Inflammatory macrophage treated with lipopolysaccharide for 1 hour (primary cell): ENCODE measurements at regions not wholly inside any gene's neighbourhood (a gene's known extent, or its start where the extent isn't known, plus 50 kb on each side); places are given as distances from the start of the nearest gene placed in this dataset.

Experiments used
- DNase-seq, 2 donors: peaks; one replicate each; pipeline ENCODE4 v3.0.0-alpha.2; 2020 to 2022

DNA sequence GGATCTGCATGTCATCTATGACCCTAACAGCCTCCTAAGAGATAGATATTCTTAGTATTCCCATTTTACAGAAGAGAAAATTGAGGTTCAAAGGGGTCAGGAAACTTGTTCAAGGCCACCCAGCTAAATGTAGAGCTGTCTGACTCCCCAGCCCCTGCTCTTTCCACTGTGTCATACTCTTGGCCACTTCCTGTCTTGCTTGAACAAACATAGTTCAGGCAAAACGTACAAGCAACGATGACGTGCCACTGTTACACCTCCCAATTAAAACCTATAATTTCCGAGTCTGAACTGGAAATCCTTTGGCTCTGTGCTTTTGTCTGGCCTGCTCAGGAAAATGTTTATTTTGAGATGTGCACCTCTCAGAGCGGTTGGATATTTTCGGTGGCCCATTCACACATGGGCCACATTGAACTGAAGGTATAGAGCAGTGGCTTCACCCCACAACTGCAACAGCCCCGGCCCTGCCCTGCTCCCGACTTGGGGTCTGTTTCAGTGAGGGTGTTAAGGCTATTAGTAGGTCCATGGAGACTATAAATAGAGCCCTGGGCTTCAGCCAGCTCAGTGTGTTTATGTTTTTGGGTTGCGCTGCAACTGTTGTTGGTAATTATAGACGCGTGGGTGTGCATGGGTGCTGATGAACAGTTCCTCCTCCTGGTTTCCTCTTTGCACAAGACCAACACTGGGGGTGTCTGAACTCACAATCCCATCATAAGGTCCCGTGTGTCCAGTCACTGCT is 172.3 kb upstream of the ADO start:
- DNase-seq = peak; percentile 91 to 96

DNA sequence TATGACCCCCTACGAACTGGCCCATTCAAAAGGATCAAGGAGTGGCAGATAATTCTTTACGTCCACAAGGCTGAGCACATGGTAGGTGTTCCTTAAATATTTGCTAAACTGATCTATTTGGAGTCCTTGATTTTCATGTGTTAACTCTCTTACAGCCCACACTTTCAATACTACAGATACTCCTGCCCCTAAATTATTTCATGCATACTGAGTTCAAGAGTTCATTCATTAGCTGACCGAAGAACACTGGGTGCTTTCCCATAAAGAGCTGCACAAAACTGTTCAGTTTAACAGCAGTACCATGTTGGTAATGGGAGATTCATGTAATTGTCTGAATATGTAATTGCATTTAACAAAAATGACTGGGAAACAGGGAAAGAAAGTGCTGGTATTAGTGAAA is 170.5 kb upstream of the ADO start:
- DNase-seq = no peak

DNA sequence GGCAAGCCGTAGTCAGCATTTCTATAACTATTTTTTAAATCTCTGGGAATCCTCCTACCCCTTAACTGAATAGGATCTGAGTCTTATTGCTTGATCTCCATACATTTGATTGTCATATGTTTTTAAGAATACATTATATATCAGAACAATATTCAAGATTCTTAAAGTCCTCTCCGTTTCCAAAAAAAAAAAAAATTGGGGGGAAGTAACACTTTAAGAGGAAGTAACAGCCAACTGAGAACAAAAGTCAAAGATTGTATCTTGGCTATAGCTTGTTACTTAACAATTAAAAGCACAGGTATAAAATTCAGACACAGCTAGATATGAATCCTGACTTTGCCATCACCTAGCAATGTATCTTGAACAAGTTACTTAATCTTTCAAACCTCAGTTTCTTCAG is 169.9 kb upstream of the ADO start:
- DNase-seq = peak in 1 of 2 donors; percentile 48

DNA sequence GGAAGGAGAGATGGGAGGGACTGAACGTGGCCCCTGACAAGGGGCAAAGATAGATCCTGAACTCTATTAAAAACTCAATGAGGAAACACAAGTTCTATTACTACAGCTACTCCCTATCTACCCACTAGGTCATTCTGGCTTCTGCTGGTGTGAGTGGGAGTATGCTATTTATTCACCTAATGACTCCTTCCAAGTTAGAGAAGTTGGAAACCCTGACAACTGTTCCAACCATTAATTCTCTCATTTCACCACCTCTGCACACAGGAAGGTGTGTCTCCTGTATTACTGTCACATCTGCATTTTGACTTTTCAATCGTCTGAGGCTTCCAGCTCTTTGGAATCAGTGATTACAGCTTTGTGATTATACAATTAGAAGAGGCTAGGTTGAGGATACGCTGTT is 169.4 kb upstream of the ADO start:
- peak; percentile 68 to 88 for DNase-seq

DNA sequence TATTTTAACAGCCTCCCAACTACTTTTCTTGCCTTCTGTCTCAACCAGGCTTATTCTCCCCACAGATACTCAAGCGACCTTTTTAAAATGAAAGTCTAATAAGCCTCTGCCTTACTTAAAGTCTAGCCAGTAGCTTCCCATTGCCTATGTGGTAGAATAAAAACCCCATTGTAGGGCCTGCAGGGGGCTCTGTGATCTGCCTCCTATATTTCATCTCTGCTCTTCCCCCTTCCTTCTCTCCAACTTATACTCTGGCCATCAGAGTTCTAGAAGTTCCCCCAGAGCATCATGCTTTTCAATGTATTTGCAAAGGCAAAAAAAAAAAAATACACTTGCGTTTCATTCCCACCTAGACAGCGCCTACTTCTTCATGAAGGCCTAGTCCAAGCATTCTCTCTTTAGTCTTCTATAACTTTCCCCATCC is 167.7 kb upstream of the ADO start:
- no peak for DNase-seq

DNA sequence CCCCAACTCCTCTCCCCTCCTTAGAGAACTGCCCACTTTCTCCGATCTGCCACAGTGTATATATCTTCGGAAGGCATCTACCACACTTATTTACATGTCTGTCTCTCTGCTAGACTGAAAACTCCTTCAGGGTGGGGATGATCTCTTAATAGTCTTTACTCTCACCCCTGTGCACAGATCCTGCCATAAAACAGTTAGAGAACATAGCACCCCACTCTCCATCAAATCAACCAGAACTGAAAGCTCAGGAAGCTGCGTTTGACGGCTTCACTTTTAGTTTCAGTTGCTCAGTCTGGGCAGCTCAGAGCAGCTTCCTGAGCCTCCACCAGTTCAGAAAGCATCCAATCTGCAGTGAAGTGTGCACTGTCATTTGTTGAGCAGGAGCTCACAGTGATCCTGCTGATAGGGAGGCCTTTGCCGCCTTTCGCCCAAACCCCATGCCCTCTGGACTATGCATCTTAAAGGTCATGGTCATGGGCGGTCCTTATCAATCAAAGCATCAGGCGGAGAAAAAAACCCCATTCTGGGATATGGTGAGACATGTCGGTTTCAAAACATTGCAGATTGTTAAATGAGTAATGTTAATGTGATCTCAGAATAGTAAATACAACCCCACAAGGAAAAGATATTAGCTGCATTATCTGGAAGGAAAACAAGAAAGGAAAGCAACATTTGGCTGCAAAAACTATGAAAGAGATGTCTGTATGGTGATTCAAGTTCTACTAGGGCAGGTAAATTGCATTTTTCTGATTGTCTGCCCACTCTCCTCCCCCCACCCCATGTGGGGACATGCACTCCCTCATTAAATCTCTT is 167.1 kb upstream of the ADO start:
- peak; percentile 76 to 93 for DNase-seq

DNA sequence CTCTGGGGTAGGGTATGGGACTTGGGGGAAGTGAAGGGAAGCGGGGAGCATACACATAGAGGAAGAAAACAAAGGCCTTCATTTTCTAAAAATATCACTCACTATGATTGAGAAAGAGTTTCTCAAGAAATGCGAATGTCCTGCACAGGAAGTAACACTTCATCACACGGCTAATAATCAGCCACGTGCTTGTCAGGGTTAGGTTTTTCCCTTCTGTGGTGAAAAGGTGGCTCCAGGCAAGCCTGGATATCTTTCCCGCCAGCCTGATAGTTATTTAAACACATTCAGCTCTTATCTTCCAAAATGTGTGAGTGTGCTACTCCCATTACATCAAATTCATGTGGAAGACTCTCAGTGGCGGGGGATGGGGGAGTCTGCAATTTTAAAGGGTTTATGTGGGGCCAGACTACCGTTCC is 166.4 kb upstream of the ADO start:
- DNase-seq = peak; percentile 84 to 93

DNA sequence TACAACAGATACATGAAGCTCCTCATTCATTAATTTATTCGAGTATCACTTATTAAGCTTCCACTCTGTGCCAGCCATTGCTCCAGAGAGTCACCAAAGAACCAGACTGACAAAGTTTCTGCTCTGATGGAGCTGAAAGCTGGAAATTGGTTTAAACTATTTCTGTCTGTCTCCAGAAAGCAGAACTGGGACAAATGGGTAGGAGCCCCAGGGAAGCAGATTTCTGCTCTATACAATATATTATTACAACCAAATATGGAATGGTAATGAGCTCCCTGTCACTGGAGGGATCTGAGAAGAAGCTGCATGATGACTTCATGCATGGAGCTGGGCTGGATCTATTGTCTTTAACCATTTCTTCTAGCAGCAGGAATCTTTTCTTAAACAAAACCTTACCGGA is 165.4 kb upstream of the ADO start:
- DNase-seq = no peak

DNA sequence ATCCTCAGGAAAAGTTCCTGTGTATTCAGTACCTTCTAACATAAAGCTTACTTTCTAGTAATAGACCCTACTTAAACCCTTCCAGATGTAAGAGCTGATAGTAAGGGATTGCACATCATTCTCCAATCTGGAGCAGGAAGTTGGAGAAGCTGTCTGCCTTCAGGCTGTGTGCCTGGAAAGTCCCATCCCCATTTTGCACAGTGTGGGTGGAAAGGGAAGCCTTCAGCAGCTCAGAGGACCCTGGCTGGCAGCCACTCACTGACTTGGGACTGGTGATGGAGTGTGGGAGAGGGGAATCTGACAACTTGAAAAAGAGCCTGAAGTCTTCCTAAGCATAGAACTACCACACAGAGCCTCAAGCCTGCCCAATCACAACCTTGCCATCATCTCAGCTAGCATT is 164.1 kb upstream of the ADO start:
- DNase-seq = peak; percentile 81 to 97

DNA sequence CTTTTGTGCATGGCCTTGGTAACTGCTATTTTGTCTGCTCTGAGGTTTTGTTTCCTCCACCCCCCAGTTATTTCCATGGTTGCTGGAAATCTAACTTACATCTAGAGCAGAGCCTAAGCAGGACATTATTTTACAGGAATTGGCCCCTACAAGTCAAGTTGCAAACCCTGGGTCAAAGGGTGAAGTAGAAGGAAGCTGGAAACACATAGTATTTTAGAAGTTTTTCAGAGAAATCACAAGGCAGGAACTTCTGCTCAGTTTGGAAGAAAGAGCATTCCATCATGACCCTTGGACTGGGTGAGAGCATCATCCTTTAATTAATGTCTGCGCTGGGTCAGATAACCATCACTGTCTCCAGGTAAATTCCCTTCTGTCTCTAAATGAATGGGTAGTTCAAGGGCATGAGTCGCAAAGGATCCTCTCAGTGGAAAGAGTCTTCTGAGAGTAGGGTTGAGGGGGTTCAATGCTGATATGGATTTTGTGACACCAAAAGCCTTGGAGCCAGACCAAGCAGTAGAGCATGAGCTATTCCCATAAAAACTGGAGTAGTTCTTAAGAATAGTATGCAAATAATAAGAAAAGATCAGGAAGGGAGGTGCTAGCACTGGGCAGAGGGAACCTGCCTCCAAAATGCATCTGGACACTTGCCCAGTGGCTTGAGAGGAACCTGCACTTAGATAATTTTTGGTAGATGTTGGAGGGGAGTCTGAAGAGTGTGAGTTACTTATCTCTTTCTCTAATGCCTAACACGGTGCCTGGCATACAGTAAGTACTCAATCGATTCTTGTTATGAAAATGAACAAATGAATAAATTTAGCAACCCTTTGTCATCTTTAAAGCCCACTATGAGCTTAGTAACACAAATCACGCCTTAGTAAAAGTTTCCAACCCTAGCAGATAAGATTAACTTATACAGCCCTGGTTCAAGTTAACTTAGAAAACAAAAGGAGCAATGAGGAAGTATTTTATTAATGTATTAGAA is 160.6 kb upstream of the ADO start:
- DNase-seq = no peak

DNA sequence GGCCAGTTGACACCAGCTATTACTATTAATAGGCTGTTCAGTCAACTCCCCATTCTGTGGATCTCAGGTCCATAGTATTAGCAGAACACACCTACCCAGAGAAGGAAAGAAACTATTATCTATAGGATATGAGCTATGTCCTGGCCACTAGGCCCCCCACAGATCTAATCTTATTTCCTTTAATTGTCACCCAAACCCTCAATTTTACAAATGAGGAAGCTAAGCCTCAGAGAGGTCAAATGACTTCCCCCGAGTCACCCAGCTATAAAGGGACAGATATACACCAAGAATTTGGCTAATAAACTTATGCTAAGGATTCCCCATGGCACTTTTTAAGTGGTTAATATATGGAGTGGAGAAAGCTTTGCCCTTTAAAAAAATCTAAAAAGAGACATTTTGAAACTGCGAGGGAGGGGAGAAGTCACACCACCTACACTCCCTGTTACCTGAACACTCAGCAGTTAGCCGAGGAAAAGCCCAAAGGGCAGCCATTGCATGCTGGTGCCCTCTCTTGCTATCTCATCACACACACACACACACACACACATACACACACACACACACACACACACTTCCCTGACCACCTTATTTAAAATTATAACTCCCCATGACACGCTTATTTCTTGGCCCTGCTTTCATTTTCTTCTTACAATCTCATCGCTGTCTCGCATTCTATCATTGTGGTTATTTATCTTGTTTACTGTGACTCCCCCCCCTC is 157.0 kb upstream of the ADO start:
- no peak for DNase-seq

DNA sequence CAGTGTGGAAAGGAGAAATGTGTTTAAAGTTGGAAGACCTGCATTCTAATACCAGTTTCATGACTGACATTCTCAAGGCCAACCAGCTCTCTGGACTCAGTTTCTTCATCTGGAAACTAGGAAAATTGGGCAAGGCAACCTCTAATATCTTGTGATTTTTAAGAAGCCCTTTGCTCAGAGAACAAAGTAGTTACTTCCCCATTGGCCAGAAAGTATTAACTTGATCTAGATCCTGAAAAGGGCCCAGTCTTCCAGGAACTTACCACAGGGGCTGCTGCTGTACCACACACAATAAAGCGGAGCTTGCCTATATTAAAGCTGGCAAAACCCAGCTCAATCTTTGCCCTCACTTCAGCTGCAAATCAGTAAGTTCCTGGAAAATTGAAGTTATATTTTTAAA is 155.6 kb upstream of the ADO start:
- DNase-seq = peak in 1 of 2 donors; percentile 57

DNA sequence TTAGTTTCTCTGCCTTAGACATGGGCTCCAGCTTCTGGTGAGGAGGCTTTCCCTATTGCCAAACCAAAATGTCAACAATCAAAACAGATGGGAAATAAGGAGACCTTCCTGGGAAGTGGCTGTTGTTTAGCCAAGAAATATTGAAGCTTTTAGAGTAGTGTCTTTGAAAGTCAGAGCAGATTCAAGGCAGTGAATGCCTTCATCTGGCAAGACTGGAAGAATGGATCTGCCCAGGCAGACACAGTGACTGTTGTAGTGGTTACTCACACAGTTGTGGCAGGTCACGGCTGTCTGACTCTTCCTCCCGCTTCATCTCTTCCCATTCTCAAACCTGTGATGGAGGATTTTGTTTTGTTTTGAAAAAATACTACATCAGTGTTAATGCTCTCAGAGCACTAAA is 154.1 kb upstream of the ADO start:
- DNase-seq = no peak

DNA sequence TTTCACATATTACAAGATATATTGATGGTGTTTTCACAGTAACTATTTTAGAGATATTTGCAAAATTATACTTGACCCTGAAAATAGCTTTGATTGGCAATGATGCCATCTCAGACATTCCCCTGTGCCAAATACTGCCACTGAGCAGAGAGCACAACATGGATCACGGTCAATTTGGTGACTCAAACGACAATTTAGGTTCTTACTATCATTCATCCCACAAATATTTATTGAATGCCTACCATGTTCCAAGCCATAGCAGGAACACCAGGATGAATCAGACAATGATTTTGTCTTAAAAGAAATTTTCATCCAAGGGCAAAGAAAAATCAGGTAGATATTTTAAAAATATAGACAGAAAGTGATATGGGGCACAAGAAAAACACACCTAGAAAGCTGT is 153.2 kb upstream of the ADO start:
- DNase-seq = no peak

DNA sequence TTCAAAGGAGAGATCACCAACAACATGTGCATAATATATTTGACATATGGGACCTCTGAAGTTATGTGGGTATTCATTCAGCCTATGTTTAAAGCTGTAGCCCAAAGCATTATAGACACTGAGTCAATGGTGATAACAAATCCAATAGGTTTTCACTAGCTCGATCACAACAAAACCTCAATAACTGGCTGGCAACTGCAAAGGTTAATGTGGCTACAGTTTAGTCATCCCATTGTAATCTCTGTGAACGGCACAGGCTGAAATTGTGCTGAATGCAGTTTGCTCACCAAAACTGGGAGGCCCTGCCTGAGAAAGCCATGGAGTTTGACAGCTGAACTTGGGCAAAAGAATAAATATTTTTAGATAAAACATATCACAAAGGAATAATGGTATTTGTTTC is 152.4 kb upstream of the ADO start:
- no peak for DNase-seq

DNA sequence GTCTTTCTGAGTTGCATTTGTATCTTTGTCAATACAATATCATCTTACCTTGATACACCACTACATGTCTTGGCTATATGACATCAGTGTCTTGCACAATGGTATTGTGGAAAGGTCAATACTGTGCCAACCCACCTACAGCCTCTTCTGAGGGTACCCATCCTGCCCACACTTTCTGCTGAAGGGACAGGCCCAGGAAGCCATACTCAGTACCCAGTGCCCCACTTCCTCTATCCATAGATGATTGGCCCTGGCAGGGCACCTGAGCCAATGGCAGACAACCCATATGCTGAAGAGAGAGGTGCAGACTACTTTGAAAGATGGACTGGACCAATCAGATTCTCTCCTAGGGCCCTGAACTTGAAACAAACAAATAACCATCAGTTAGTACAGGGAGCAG is 152.0 kb upstream of the ADO start:
- DNase-seq = no peak

DNA sequence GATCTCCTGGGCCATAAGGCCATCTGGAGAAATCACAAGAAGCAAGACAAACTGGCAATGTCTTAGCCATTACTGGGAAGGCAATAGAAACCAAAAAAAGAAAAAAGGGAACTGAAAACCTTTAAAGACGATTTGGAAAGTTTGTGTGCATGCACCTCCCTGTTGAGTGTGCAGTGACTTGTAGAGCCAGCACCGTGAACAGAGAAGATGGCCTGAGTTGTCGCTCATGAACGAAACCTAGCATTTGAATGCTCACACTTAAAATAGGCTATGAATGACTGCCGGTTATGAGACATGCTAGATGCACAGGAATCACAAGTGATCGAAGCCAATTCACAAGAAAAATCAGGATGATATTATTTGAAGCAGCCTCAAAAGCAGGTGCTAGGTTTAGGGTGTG is 151.3 kb upstream of the ADO start:
- DNase-seq = peak; percentile 61 to 65

DNA sequence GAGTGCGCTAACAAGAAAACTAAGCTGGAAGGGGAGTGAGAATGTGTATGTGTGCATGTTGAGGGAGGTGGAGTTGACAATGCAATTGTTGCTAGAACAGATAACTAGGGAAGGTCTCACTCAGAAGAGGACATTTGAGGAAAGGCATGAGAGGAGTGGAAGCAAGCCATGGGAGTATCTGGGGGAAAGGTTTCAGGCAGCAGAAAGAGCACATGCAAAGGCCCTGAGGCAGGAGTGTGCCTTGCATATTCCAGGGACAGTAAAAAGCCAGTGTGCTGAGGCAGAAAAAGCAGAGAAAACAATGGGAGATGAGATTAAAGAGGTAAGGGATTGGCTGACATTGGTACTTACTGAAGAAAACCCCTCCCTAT is 149.6 kb upstream of the ADO start:
- DNase-seq = no peak

DNA sequence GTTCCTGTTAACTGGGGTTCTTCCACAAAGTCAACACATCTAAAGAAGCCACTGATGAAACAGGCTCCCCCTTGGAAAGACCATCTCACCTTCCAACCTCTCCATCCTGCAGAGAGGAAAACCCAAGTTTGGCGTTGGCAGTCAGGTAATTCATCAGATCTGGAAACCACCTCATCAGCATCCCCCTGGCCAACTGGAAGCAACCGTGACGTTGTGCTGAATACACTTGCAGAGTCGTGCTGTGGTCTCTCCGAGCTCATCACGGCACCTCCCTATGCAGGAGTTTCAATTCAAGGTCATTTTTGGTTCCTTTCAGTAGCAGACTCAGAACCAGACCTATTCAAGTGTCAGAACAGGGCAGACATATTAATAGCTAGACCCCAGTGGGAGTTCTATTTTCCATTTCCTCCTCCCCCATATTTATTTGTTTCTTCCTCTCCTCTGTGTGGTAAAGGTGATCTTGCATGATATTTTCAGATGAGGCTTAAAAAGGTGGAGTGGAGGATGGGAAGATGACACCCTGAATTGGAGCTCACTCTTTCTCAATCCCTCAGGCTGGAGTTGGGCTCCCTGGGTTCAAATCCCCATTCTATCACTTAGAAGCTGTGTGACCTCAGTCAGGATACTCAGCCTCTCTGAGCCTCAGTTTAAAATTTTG is 149.1 kb upstream of the ADO start:
- no peak for DNase-seq

DNA sequence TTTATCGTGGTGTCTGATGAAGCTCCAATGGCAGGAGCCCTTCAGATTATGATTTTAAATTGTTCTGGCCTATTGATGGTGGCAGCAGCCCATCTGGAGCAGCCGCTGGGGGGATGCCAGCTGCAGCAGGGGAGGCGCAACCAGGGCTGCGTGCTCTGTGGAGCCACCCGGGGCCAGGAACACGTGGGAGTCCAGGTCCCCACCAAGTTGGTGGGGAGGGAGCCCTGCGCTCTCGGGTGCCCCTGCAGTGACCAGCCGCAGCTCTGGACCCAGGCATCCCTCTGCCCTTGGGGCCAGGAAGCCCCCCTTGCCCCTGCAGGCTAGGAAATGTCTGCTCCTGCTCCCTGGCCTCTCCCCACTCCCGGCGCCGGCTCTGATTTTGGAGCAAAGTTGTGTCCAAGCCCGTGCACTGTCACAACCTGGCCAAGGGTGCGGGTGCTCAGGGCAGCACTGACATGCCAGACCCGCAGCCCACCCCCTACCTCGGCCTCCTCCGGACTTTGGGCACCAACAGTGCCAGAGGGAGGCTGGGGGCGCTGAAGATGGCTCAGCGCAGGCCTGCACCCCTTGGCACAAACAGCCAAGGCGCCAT is 147.2 kb upstream of the ADO start:
- DNase-seq = no peak

DNA sequence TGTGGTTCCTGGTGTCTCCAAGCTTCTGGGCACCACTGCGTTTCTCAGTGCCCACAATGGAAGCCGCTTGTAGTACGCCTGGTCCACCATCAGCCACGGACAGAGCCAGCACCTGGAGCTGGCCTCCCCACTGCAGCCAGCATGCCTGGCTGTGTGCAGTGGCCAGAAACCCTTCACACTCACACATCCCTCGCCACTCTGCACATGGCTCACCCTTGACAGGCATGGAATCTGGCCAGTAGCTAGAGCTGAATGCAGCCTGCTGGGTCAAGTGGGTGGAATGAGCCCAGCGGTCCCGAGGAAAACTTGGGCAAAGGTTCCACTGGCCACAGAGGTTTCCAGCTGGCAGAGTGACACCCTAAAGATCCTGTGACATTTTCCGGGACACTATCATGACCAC is 146.0 kb upstream of the ADO start:
- no peak for DNase-seq

DNA sequence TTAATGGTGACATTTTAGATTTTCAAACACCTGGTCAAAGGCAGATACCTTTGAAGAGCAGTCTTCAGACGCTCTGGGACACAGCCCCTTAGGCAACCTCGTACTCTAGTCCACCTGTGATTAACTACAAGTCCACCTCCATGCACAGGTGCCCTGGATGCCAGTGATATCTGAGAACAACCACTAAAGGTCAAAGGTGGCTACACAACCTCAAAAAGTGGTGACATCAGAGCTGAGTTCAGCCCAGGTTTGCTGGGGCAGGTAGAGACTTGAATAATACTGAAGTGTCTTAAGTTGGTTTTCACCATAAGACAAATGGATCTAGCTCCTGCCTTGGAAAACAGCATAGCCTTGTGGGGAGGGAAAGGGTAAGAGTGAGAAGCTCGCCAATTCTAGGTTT is 143.4 kb upstream of the ADO start:
- no peak for DNase-seq
